DMS153 treated with DMSO at 0.1 percent for 48 hours (cell line): ENCODE measurements at regions not wholly inside any gene's neighbourhood (a gene's known extent, or its start where the extent isn't known, plus 50 kb on each side); places are given as distances from the start of the nearest gene placed in this dataset.
"Not testable (repeated sequence)": the region's sequence is repeated elsewhere in the genome, so short reads cannot be mapped to it uniquely, and the experiment has no call there.

Experiments used
- DNase-seq: peaks from one replicate; lab custom pipeline; 2025; ENCODE audit not compliant: unreplicated experiment; lab: John Stamatoyannopoulos, UW

- no peak for DNase-seq
These were observed 96.2 kb upstream of the TRIM77 start for GRCh38 chr11:89613911-89614310.

- DNase-seq: not testable (repeated sequence)
These were observed 95.7 kb upstream of the TRIM77 start for GRCh38 chr11:89614428-89614827.

GRCh38 chr11:89615642-89616041, 94.5 kb upstream of the TRIM77 start:
- not testable (repeated sequence) for DNase-seq

- not testable (repeated sequence) for DNase-seq
These were observed 93.9 kb upstream of the TRIM77 start for GRCh38 chr11:89616161-89616560.

GRCh38 chr11:89616999-89617602, 93.0 kb upstream of the TRIM77 start:
- DNase-seq: not testable (repeated sequence)

GRCh38 chr11:89620721-89621120, 89.4 kb upstream of the TRIM77 start:
- not testable (repeated sequence) for DNase-seq

GRCh38 chr11:89625171-89625570, 84.9 kb upstream of the TRIM77 start:
- no peak for DNase-seq

- DNase-seq: no peak
These were observed 83.7 kb upstream of the TRIM77 start for GRCh38 chr11:89626366-89626765.

GRCh38 chr11:89626881-89627280, 83.2 kb upstream of the TRIM77 start:
- DNase-seq: not testable (repeated sequence)

- DNase-seq: no peak
These were observed 76.9 kb upstream of the TRIM77 start for GRCh38 chr11:89633135-89633705.

GRCh38 chr11:89640777-89641176, 69.3 kb upstream of the TRIM77 start:
- DNase-seq: not testable (repeated sequence)

GRCh38 chr11:89648232-89648631, 61.9 kb upstream of the TRIM77 start:
- DNase-seq: not testable (repeated sequence)

- DNase-seq: not testable (repeated sequence)
These were observed 61.1 kb upstream of the TRIM77 start for GRCh38 chr11:89648996-89649395.

- not testable (repeated sequence) for DNase-seq
These were observed 55.4 kb upstream of the TRIM77 start for GRCh38 chr11:89654669-89655068.

GRCh38 chr11:89658767-89659166, 51.3 kb upstream of the TRIM77 start:
- DNase-seq: not testable (repeated sequence)

- not testable (repeated sequence) for DNase-seq
These were observed 50.7 kb upstream of the TRIM77 start for GRCh38 chr11:89659414-89659813.

GRCh38 chr11:89660234-89660633, 49.9 kb upstream of the TRIM77 start:
- no peak for DNase-seq
